Coronary artery (tissue), 2 donors: ENCODE measurements at regions not wholly inside any gene's neighbourhood (a gene's known extent, or its start where the extent isn't known, plus 50 kb on each side); places are given as distances from the start of the nearest gene placed in this dataset.

Experiments used
- DNase-seq: peaks from one replicate; pipeline ENCODE4 v3.0.0-alpha.2; 2017; ENCODE audit warnings: low spot score
- H3K27ac ChIP-seq, 2 donors: fragments of 200-600 bp; sonication (generic); one replicate each; pipeline ENCODE4 v1.5.1; 2016 to 2019
- H3K4me3 ChIP-seq: fragments of 200-600 bp; sonication (generic); 2 replicates; pipeline ENCODE4 v1.5.1; 2016; ENCODE audit warnings: mild to moderate bottlenecking, moderate library complexity
- CTCF ChIP-seq: fragments of 200-600 bp; sonication (generic); IDR thresholded peaks from one replicate; pipeline ENCODE4 v1.5.1; 2019; ENCODE audit warnings: antibody characterized with exemption

GRCh38 chr6:26296857-26297648, 67.9 kb upstream of the BTN3A2 start:
- H3K27ac ChIP-seq, result no peak overlapping the region
- DNase-seq, result no peak
- H3K4me3 ChIP-seq, result no peak overlapping the region
- TF ChIP-seq CTCF, result no peak

- Histone ChIP-seq H3K27ac (no peak overlapping the region), H3K4me3 (no peak overlapping the region)
- DNase-seq, result no peak
- no peak for TF ChIP-seq CTCF
Observed at GRCh38 chr6:26299286-26300042, 65.5 kb upstream of the BTN3A2 start.

- no peak overlapping the region for H3K4me3 ChIP-seq
- no peak for TF ChIP-seq CTCF
- H3K27ac ChIP-seq, result no peak overlapping the region
- no peak for DNase-seq
Observed at GRCh38 chr6:26300043-26300331, 65.0 kb upstream of the BTN3A2 start.

GRCh38 chr6:26300359-26300758, 64.6 kb upstream of the BTN3A2 start:
- DNase-seq, result no peak
- Histone ChIP-seq H3K4me3 (no peak overlapping the region), H3K27ac (no peak overlapping the region)
- TF ChIP-seq CTCF, result no peak

- no peak for DNase-seq
- no peak for TF ChIP-seq CTCF
- H3K4me3 ChIP-seq, result no peak overlapping the region
- no peak overlapping the region for H3K27ac ChIP-seq
Observed at GRCh38 chr6:26300828-26301227, 64.2 kb upstream of the BTN3A2 start.

- H3K27ac ChIP-seq, result no peak overlapping the region
- no peak for DNase-seq
- no peak for TF ChIP-seq CTCF
- no peak overlapping the region for H3K4me3 ChIP-seq
Observed at GRCh38 chr6:26301638-26302037, 63.4 kb upstream of the BTN3A2 start.
